AG04450 (cell line): ENCODE measurements at regions not wholly inside any gene's neighbourhood (a gene's known extent, or its start where the extent isn't known, plus 50 kb on each side); places are given as distances from the start of the nearest gene placed in this dataset.

Source experiments
- CTCF ChIA-PET: fragments of 300-600, 350-600 bp; formaldehyde crosslinking; extraction: SDS; loops from one replicate; lab custom pipeline; 2022; ENCODE audit warnings: antibody characterized with exemption, inconsistent platforms; lab: Charles Lee
- POLR2A ChIA-PET: fragments of 350-600 bp; formaldehyde crosslinking; extraction: SDS; loops from one replicate; lab custom pipeline; 2021; ENCODE audit warnings: antibody characterized with exemption, inconsistent platforms; lab: Yijun Ruan, JAX
- DNase-seq: peaks from one replicate; pipeline ENCODE4 v3.0.0-alpha.2; 2011; ENCODE audit warnings: low read depth, low spot score
- H3K27ac ChIP-seq: one replicate; pipeline ENCODE4 v1.5.1; 2012; ENCODE audit warnings: low read depth, low read length, control low read depth
- H3K27me3 ChIP-seq: one replicate; pipeline ENCODE4 v1.6.0; 2012; ENCODE audit warnings: low read length; ENCODE audit not compliant: control insufficient read depth, insufficient read depth
- H3K4me3 ChIP-seq: 2 replicates; pipeline ENCODE4 v1.5.1; 2011; ENCODE audit warnings: mild to moderate bottlenecking, low read depth, low read length, control low read depth
- H3K9me3 ChIP-seq: 2 replicates; pipeline ENCODE4 v1.5.1; 2012; ENCODE audit warnings: low read length; ENCODE audit not compliant: control insufficient read depth, insufficient read depth
- TF ChIP-seq, protein P1 (sequence below): IDR thresholded peaks from 2 replicates; pipeline ENCODE4 v1.5.1; 2011; ENCODE audit warnings: low read depth, low read length, control low read depth, inconsistent platforms

DNA sequence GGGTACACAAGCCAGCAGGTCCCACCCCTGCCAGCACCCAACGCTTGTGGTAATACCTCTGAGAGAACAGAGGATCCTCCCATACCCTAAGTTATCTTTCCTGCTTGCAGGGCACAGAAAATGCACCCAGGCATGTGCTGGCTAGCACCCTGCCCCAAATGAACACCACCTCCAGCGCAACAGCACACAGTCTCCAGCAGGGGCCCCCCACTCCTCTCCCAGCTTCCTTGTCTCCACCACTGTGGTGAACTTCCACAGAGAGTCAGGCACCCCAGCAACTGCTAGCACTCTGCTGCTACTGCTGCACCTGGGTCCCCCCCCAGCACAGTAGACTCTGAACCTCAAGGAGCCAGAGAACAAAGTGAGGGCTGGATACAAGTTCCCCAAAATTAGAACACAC lies 216.8 kb upstream of the CNTNAP5 start:
- H3K27me3 ChIP-seq = no peaks in the 10 kb centered on the region
- TF ChIP-seq, protein P1, sequence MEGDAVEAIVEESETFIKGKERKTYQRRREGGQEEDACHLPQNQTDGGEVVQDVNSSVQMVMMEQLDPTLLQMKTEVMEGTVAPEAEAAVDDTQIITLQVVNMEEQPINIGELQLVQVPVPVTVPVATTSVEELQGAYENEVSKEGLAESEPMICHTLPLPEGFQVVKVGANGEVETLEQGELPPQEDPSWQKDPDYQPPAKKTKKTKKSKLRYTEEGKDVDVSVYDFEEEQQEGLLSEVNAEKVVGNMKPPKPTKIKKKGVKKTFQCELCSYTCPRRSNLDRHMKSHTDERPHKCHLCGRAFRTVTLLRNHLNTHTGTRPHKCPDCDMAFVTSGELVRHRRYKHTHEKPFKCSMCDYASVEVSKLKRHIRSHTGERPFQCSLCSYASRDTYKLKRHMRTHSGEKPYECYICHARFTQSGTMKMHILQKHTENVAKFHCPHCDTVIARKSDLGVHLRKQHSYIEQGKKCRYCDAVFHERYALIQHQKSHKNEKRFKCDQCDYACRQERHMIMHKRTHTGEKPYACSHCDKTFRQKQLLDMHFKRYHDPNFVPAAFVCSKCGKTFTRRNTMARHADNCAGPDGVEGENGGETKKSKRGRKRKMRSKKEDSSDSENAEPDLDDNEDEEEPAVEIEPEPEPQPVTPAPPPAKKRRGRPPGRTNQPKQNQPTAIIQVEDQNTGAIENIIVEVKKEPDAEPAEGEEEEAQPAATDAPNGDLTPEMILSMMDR = no peak
- H3K9me3 ChIP-seq = peaks cover 23% of the 10 kb centered on the region
- ChIA-PET CTCF (no interaction called here), POLR2A (no interaction called here)
- no peak for DNase-seq
- H3K27ac ChIP-seq = no peak overlapping the region
- H3K4me3 ChIP-seq = no peak overlapping the region

DNA sequence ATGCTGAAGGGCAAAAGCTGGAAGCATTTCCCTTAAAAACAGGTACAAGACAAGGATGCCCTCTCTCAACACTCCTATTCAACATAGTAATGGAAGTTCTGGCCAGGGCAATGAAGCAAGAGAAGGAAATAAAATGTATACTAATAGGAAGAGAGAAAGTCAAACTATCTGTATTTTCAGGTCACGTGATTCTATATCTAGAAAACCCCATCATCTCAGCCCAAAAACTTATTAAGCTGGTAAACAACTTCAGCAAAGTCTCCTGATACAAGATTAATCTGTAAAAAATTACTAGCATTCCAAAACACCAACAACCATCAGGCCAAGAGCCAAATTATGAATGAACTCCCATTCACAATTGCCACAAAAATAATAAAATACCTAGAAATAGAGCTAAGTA lies 213.2 kb upstream of the CNTNAP5 start:
- Histone ChIP-seq H3K27ac (no peak overlapping the region), H3K27me3 (no peaks in the 10 kb centered on the region), H3K9me3 (peaks cover 14% of the 10 kb centered on the region), H3K4me3 (no peak overlapping the region)
- CTCF ChIA-PET = no interaction called here
- POLR2A ChIA-PET = no interaction called here
- TF ChIP-seq, protein P1 = no peak
- DNase-seq = no peak

DNA sequence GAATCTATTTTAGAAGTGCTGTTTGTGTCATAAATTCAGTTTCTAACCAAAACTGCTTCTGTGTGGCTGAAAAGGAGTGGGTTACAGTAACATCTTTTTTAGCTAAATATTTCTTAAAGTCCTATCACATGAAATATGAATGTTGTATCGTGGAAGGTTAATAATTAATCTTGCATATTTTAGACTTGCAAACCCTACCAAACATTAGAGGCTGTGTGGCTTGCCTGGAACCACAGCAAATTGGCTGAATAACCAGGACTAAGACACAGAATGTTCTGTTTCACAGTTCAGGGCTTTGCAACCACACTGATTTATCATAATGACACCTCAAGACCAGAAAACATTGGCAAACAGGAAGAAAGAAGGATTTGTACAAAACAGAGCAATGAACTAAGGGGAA lies 208.9 kb upstream of the CNTNAP5 start:
- POLR2A ChIA-PET = no interaction called here
- H3K27ac ChIP-seq = no peak overlapping the region

DNA sequence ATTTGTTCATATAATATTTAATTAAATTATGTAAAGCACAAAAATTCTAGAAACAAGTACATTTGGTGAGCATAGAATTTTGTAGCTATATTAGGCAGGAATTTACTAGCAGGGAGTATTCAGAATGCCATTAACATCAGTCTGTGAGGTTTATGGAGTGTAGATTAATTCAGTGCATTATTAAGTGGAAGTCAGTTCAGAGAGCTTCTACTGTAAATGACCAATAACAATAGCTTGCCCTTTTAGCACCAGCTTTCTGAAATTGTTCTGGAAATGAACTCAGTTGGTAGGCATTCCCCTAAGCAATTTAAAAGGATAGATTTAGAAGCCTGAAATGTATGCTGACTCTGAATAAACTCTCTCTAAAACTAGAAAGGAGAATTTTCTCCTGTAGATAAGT lies 208.2 kb upstream of the CNTNAP5 start:
- no peaks in the 10 kb centered on the region; the same call in 1 of the 2 replicates for H3K9me3 ChIP-seq
- TF ChIP-seq, protein P1 = no peak
- H3K27ac ChIP-seq = no peak overlapping the region
- CTCF ChIA-PET = no interaction called here
- POLR2A ChIA-PET = no interaction called here
- no peaks in the 10 kb centered on the region for H3K27me3 ChIP-seq
- no peak for DNase-seq
- no peak overlapping the region for H3K4me3 ChIP-seq

More for the DNA sequence above, 208.9 kb upstream of the CNTNAP5 start:
- Histone ChIP-seq H3K27me3 (no peaks in the 10 kb centered on the region), H3K4me3 (no peak overlapping the region), H3K9me3 (no peaks in the 10 kb centered on the region; the same call in 1 of the 2 replicates)
- TF ChIP-seq, protein P1 = no peak
- DNase-seq = no peak
- CTCF ChIA-PET = no interaction called here

DNA sequence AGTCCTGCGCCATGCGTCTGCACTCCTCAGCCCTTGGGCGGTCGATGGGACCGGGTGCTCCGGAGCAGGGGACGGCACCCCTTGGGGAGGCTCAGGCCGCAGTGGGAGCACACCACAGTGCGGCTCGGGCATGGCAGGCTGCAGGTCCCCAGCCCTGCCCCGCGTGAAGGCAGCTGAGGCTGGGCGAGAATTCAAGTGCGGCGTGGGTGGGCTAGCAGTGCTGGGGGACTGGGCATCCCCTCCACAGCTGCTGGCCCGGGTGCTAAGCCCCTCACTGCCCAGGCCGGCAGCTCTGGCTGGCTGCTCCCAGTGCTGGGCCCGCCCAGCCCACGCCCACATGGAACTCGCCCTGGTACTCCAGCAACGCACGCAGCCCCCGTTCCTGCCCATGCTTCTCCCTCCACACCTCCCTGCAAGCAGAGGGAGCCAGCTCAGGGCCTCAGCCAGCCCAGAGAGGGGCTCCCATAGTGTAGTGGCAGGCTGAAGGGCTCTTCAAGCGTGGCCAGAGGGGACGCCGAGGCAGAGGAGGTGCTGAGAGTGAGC lies 198.3 kb upstream of the CNTNAP5 start:
- ChIA-PET CTCF (no interaction called here), POLR2A (no interaction called here)
- Histone ChIP-seq H3K27me3 (no peaks in the 10 kb centered on the region), H3K4me3 (no peak overlapping the region), H3K27ac (no peak overlapping the region), H3K9me3 (peaks cover 15% of the 10 kb centered on the region)
- TF ChIP-seq, protein P1 = no peak
- DNase-seq = no peak
